ENCODE measurements at regions not wholly inside any gene's neighbourhood (a gene's known extent, or its start where the extent isn't known, plus 50 kb on each side); places are given as distances from the start of the nearest gene placed in this dataset.

- TF ChIP-seq, protein P1, sequence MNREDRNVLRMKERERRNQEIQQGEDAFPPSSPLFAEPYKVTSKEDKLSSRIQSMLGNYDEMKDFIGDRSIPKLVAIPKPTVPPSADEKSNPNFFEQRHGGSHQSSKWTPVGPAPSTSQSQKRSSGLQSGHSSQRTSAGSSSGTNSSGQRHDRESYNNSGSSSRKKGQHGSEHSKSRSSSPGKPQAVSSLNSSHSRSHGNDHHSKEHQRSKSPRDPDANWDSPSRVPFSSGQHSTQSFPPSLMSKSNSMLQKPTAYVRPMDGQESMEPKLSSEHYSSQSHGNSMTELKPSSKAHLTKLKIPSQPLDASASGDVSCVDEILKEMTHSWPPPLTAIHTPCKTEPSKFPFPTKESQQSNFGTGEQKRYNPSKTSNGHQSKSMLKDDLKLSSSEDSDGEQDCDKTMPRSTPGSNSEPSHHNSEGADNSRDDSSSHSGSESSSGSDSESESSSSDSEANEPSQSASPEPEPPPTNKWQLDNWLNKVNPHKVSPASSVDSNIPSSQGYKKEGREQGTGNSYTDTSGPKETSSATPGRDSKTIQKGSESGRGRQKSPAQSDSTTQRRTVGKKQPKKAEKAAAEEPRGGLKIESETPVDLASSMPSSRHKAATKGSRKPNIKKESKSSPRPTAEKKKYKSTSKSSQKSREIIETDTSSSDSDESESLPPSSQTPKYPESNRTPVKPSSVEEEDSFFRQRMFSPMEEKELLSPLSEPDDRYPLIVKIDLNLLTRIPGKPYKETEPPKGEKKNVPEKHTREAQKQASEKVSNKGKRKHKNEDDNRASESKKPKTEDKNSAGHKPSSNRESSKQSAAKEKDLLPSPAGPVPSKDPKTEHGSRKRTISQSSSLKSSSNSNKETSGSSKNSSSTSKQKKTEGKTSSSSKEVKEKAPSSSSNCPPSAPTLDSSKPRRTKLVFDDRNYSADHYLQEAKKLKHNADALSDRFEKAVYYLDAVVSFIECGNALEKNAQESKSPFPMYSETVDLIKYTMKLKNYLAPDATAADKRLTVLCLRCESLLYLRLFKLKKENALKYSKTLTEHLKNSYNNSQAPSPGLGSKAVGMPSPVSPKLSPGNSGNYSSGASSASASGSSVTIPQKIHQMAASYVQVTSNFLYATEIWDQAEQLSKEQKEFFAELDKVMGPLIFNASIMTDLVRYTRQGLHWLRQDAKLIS (CRISPR knock-in tag; IDR thresholded peaks at IDR 0.05; ENCODE audit: borderline replicate concordance) = no peak
- TF ChIP-seq SMAD3 (CRISPR knock-in tag; IDR thresholded peaks at IDR 0.05; ENCODE audit: borderline replicate concordance) = no peak
- TF ChIP-seq, protein P2, sequence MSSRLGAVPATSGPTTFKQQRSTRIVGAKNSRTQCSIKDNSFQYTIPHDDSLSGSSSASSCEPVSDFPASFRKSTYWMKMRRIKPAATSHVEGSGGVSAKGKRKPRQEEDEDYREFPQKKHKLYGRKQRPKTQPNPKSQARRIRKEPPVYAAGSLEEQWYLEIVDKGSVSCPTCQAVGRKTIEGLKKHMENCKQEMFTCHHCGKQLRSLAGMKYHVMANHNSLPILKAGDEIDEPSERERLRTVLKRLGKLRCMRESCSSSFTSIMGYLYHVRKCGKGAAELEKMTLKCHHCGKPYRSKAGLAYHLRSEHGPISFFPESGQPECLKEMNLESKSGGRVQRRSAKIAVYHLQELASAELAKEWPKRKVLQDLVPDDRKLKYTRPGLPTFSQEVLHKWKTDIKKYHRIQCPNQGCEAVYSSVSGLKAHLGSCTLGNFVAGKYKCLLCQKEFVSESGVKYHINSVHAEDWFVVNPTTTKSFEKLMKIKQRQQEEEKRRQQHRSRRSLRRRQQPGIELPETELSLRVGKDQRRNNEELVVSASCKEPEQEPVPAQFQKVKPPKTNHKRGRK (CRISPR knock-in tag; IDR thresholded peaks at IDR 0.05; ENCODE audit: borderline replicate concordance) = no peak
Observed at GRCh38 chr11:112563808-112564207, 303.1 kb upstream of the PLET1 start (continued).

DNA sequence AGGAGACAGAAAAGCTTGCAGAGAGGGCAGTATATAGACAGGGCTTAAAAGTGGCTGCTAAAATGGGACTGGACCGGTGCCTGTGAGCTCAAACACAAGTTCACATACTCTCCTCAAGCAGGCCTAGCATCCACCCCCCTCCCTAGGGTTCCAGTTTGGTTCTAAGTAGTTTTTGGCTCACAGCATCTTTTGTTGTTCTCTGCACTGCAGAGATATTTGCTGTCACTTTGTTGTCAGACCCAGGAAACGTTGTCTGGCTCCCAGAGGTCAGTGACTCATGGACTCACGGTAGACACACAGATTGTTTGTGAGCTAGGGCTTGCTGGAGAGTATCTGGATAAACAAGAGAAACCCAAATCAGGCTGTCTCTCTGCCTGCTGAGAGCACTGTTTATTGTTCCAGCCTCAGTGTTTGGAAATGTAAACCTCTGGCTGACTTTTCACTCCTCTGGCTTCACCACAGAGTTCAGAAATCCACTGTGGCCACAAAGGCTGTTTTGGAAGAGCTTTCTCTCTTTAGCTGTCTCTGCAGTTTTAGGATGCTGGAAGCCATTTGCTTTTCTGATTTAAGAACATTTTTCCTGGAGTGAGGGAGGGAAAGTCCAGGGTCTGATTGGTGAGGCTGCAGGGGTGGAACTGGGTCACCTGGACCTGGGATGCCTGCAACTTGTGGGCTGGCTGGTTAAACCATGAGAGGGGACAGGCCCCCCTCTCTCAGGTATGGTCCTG, 303.7 kb upstream of the PLET1 start:
- Mint-ChIP-seq H3K4me1 (peaks cover 5% of the 10 kb centered on the region), H3K27ac (no peak overlapping the region), H3K27me3 (ENCODE audit: low read depth) (no peaks in the 10 kb centered on the region), H3K9me3 (no peaks in the 10 kb centered on the region), H3K4me3 (no peak overlapping the region), H3K36me3 (no peaks in the 10 kb centered on the region)
- POLR2A ChIA-PET = no interaction called here
- no peak for DNase-seq (ENCODE audit: low spot score)
- no peak for ATAC-seq
- CTCF ChIA-PET = interaction anchor here (1.8 to 3.7 kb wide), 5 partner anchors 8 to 725 kb away, joined by 5 to 32 read pairs (median 12); no protein-coding TSS in a partner anchor
- TF ChIP-seq FOXJ3 (CRISPR knock-in tag; IDR thresholded peaks at IDR 0.05; ENCODE audit: borderline replicate concordance) = no peak
- TF ChIP-seq, protein P3, sequence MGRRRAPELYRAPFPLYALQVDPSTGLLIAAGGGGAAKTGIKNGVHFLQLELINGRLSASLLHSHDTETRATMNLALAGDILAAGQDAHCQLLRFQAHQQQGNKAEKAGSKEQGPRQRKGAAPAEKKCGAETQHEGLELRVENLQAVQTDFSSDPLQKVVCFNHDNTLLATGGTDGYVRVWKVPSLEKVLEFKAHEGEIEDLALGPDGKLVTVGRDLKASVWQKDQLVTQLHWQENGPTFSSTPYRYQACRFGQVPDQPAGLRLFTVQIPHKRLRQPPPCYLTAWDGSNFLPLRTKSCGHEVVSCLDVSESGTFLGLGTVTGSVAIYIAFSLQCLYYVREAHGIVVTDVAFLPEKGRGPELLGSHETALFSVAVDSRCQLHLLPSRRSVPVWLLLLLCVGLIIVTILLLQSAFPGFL (CRISPR knock-in tag; IDR thresholded peaks at IDR 0.05; ENCODE audit: borderline replicate concordance) = no peak
- no peak for TF ChIP-seq ESRRA (CRISPR knock-in tag; IDR thresholded peaks at IDR 0.05; ENCODE audit: borderline replicate concordance)
- TF ChIP-seq NR3C1 (CRISPR knock-in tag; conservative IDR thresholded peaks at IDR 0.05; ENCODE audit: low read depth) = no peak
- TF ChIP-seq ZNF396 (CRISPR knock-in tag; IDR thresholded peaks at IDR 0.05; ENCODE audit: borderline replicate concordance) = no peak
- no peak for TF ChIP-seq IRF2 (CRISPR knock-in tag; IDR thresholded peaks at IDR 0.05; ENCODE audit: borderline replicate concordance, low read depth)
- no peak for TF ChIP-seq NR1H2 (CRISPR knock-in tag; IDR thresholded peaks at IDR 0.05)
- no peak for TF ChIP-seq SMAD3 (CRISPR knock-in tag; IDR thresholded peaks at IDR 0.05; ENCODE audit: borderline replicate concordance)
- no peak for TF ChIP-seq NR2C2 (CRISPR knock-in tag; IDR thresholded peaks at IDR 0.05)
- TF ChIP-seq, protein P2 (CRISPR knock-in tag; IDR thresholded peaks at IDR 0.05; ENCODE audit: borderline replicate concordance) = no peak
- TF ChIP-seq SMAD4 (CRISPR knock-in tag; IDR thresholded peaks at IDR 0.05) = no peak
- TF ChIP-seq ARID4B (CRISPR knock-in tag; IDR thresholded peaks at IDR 0.05; ENCODE audit: borderline replicate concordance) = no peak
- TF ChIP-seq, protein P4, sequence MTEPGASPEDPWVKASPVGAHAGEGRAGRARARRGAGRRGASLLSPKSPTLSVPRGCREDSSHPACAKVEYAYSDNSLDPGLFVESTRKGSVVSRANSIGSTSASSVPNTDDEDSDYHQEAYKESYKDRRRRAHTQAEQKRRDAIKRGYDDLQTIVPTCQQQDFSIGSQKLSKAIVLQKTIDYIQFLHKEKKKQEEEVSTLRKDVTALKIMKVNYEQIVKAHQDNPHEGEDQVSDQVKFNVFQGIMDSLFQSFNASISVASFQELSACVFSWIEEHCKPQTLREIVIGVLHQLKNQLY (CRISPR knock-in tag; IDR thresholded peaks at IDR 0.05) = no peak

All from WTC11 (cell line).